Immature natural killer cell (primary cell): ENCODE measurements at regions not wholly inside any gene's neighbourhood (a gene's known extent, or its start where the extent isn't known, plus 50 kb on each side); places are given as distances from the start of the nearest gene placed in this dataset.

Experiments
- DNase-seq, 3 donors: peaks; one replicate each; pipeline ENCODE4 v3.0.0; 2022; ENCODE audit warnings: mixed read lengths in 1 of 3
- H3K27ac Mint-ChIP-seq, 6 donors: one replicate each; pipeline ENCODE4 v1.8.0; 2020; ENCODE audit warnings: mixed read lengths in 6 of 6, mild to moderate bottlenecking in 5 of 6, inconsistent platforms in 4 of 6, moderate library complexity in 3 of 6
- H3K27me3 Mint-ChIP-seq, 3 donors: one replicate each; pipeline ENCODE4 v1.8.0; 2020 to 2021; ENCODE audit warnings: low read depth in 3 of 3, mild to moderate bottlenecking in 3 of 3, mixed read lengths in 3 of 3, moderate library complexity in 3 of 3, inconsistent platforms in 1 of 3
- H3K36me3 Mint-ChIP-seq, 3 donors: one replicate each; pipeline ENCODE4 v1.8.0; 2020; ENCODE audit warnings: mixed read lengths in 3 of 3, inconsistent platforms in 2 of 3, mild to moderate bottlenecking in 2 of 3
- H3K4me1 Mint-ChIP-seq, 2 donors: one replicate each; pipeline ENCODE4 v1.8.0; 2020; ENCODE audit warnings: inconsistent platforms in 2 of 2, mild to moderate bottlenecking in 2 of 2, mixed read lengths in 2 of 2, moderate library complexity in 1 of 2
- H3K4me3 Mint-ChIP-seq, 5 donors: one replicate each; pipeline ENCODE4 v1.8.0; 2020; ENCODE audit warnings: mild to moderate bottlenecking in 5 of 5, mixed read lengths in 5 of 5, inconsistent platforms in 3 of 5, moderate library complexity in 3 of 5
- H3K9me3 Mint-ChIP-seq, 6 donors: one replicate each; pipeline ENCODE4 v1.8.0; 2020; ENCODE audit warnings: mild to moderate bottlenecking in 6 of 6, mixed read lengths in 6 of 6, inconsistent platforms in 4 of 6, moderate library complexity in 3 of 6

- Mint-ChIP-seq H3K4me3 (no peak overlapping the region), H3K9me3 (peaks cover 0 to 12% (median 4%) of the 10 kb centered on the region in 6 donors), H3K4me1 (no peaks in the 10 kb centered on the region), H3K36me3 (no peaks in the 10 kb centered on the region), H3K27ac (no peak overlapping the region), H3K27me3 (peaks cover 0 to under 1% (median 0%) of the 10 kb centered on the region in 3 donors)
- DNase-seq: no peak
These were observed 246.7 kb upstream of the TLL1 start for GRCh38 chr4:165626316-165626715.

- peak overlapping the region in 1 of 5 donors; percentile 21 for H3K4me3 Mint-ChIP-seq
- H3K4me1 Mint-ChIP-seq: no peaks in the 10 kb centered on the region
- H3K9me3 Mint-ChIP-seq: peaks cover 0 to 12% (median 4%) of the 10 kb centered on the region in 6 donors
- peaks cover 0 to 2% (median 0%) of the 10 kb centered on the region in 3 donors for H3K27me3 Mint-ChIP-seq
- H3K36me3 Mint-ChIP-seq: no peaks in the 10 kb centered on the region
- DNase-seq: no peak
- no peak overlapping the region for H3K27ac Mint-ChIP-seq
These were observed 245.9 kb upstream of the TLL1 start for GRCh38 chr4:165627128-165627527.

GRCh38 chr4:165627548-165627947, 245.5 kb upstream of the TLL1 start:
- no peak for DNase-seq
- Mint-ChIP-seq H3K36me3 (no peaks in the 10 kb centered on the region), H3K27me3 (peaks cover 0 to 2% (median 0%) of the 10 kb centered on the region in 3 donors), H3K9me3 (peaks cover 0 to 12% (median 4%) of the 10 kb centered on the region in 6 donors), H3K4me3 (peak overlapping the region in 1 of 5 donors; percentile 21), H3K27ac (no peak overlapping the region), H3K4me1 (no peaks in the 10 kb centered on the region)

DNA sequence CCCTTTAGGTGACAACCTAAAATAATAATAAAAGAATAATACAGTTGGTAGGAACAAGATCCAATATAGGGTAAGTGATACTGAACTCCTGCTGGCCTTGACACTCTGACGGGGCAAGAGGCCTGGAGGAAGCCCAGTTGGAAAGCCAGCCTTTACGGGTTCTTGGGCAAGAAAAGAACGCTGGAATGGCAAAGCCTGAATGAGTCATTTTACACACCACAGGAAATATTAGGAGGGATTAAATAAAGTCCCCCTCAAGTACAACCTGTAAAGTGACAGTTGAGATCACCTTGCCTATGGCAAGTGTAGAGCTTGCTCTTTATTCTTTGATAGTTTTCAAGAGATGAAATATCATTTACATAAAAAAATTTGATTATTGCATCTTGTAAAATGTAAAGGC, 244.5 kb upstream of the TLL1 start:
- no peak overlapping the region for H3K27ac Mint-ChIP-seq
- no peak for DNase-seq
- peaks cover 0 to 2% (median 0%) of the 10 kb centered on the region in 3 donors for H3K27me3 Mint-ChIP-seq
- no peaks in the 10 kb centered on the region for H3K36me3 Mint-ChIP-seq
- H3K4me3 Mint-ChIP-seq: no peak overlapping the region
- H3K9me3 Mint-ChIP-seq: peaks cover 0 to 15% (median 5%) of the 10 kb centered on the region in 6 donors
- H3K4me1 Mint-ChIP-seq: no peaks in the 10 kb centered on the region

GRCh38 chr4:165630671-165631070, 242.4 kb upstream of the TLL1 start:
- peaks cover 0 to 8% (median 3%) of the 10 kb centered on the region in 6 donors for H3K9me3 Mint-ChIP-seq
- H3K36me3 Mint-ChIP-seq: no peaks in the 10 kb centered on the region
- no peak overlapping the region for H3K4me3 Mint-ChIP-seq
- H3K27ac Mint-ChIP-seq: no peak overlapping the region
- no peaks in the 10 kb centered on the region for H3K4me1 Mint-ChIP-seq
- DNase-seq: no peak
- peaks cover 0 to 2% (median 2%) of the 10 kb centered on the region in 3 donors for H3K27me3 Mint-ChIP-seq

GRCh38 chr4:165631208-165631894, 241.7 kb upstream of the TLL1 start:
- H3K27me3 Mint-ChIP-seq: peaks cover 0 to 2% (median 2%) of the 10 kb centered on the region in 3 donors
- DNase-seq: no peak

DNA sequence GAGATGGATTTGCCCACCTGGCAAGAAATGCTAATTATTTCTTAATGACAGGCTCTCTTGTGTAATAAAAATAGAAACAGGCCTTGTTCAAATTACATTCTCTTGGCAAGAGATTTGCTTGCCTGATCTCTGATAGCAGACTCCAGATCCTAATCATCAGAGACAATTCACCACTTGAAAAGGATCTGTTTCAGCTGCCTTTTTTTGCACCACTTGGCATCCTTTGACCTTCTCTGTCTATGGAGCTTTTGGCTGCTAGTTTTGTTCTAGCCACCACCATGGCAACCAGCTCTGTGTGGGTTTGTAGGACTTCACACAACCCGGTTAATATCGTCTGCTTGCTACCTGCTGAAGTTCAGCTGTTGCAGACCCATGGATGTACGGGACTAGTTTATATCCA, 241.1 kb upstream of the TLL1 start:
- Mint-ChIP-seq H3K27ac (no peak overlapping the region), H3K4me3 (no peak overlapping the region), H3K9me3 (peaks cover 3 to 19% (median 7%) of the 10 kb centered on the region in 6 donors), H3K36me3 (no peaks in the 10 kb centered on the region), H3K27me3 (peaks cover 0 to 2% (median 2%) of the 10 kb centered on the region in 3 donors), H3K4me1 (no peaks in the 10 kb centered on the region)
- no peak for DNase-seq

More at GRCh38 chr4:165631208-165631894, 241.7 kb upstream of the TLL1 start:
- Mint-ChIP-seq H3K4me1 (no peaks in the 10 kb centered on the region), H3K36me3 (no peaks in the 10 kb centered on the region), H3K27ac (no peak overlapping the region), H3K4me3 (no peak overlapping the region), H3K9me3 (peaks cover 2 to 13% (median 6%) of the 10 kb centered on the region in 6 donors)

DNA sequence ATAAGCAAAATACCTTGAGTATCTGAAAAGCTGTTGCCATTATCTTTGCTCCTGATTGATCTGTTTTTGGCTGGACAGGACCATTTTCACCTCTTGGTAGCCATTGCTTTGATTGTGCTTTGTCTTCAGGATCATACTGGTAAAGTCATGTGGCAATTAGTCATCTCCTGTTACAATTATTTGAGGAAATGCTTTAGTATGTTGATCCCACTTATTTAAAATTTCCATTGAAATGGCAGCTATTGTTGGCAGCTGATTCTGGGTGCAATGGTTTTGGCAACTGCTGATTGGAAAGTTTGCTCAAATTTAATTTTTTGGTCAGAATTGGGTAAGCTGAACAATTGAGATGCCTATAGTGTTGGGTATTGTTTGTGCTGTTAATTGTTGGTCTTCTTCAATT, 238.3 kb upstream of the TLL1 start:
- H3K4me3 Mint-ChIP-seq: no peak overlapping the region
- peaks cover 3 to 35% (median 10%) of the 10 kb centered on the region in 6 donors for H3K9me3 Mint-ChIP-seq
- H3K27ac Mint-ChIP-seq: no peak overlapping the region
- no peak for DNase-seq
- no peaks in the 10 kb centered on the region for H3K36me3 Mint-ChIP-seq
- H3K27me3 Mint-ChIP-seq: peaks cover 0 to 4% (median 4%) of the 10 kb centered on the region in 3 donors
- H3K4me1 Mint-ChIP-seq: no peaks in the 10 kb centered on the region

GRCh38 chr4:165635381-165635780, 237.7 kb upstream of the TLL1 start:
- no peak overlapping the region for H3K4me3 Mint-ChIP-seq
- no peak overlapping the region for H3K27ac Mint-ChIP-seq
- peaks cover 0 to 4% (median 4%) of the 10 kb centered on the region in 3 donors for H3K27me3 Mint-ChIP-seq
- peaks cover 3 to 35% (median 12%) of the 10 kb centered on the region in 6 donors for H3K9me3 Mint-ChIP-seq
- DNase-seq: no peak
- no peaks in the 10 kb centered on the region for H3K36me3 Mint-ChIP-seq
- no peaks in the 10 kb centered on the region for H3K4me1 Mint-ChIP-seq

GRCh38 chr4:165635951-165636350, 237.1 kb upstream of the TLL1 start:
- Mint-ChIP-seq H3K27ac (no peak overlapping the region), H3K36me3 (no peaks in the 10 kb centered on the region), H3K27me3 (peaks cover 0 to 4% (median 4%) of the 10 kb centered on the region in 3 donors), H3K9me3 (peaks cover 3 to 34% (median 12%) of the 10 kb centered on the region in 6 donors), H3K4me3 (no peak overlapping the region), H3K4me1 (no peaks in the 10 kb centered on the region)
- DNase-seq: no peak

- H3K4me3 Mint-ChIP-seq: no peak overlapping the region
- H3K36me3 Mint-ChIP-seq: no peaks in the 10 kb centered on the region
- H3K27me3 Mint-ChIP-seq: no peaks in the 10 kb centered on the region
- no peak for DNase-seq
- no peak overlapping the region for H3K27ac Mint-ChIP-seq
- H3K9me3 Mint-ChIP-seq: peaks cover 0 to 21% (median 10%) of the 10 kb centered on the region in 6 donors
- no peaks in the 10 kb centered on the region for H3K4me1 Mint-ChIP-seq
These were observed 221.1 kb upstream of the TLL1 start for GRCh38 chr4:165651901-165652300.

GRCh38 chr4:165654556-165654955, 218.5 kb upstream of the TLL1 start:
- Mint-ChIP-seq H3K9me3 (peaks cover 0 to 21% (median 5%) of the 10 kb centered on the region in 6 donors), H3K36me3 (no peaks in the 10 kb centered on the region), H3K27ac (no peak overlapping the region), H3K4me3 (no peak overlapping the region), H3K4me1 (no peaks in the 10 kb centered on the region), H3K27me3 (no peaks in the 10 kb centered on the region)
- no peak for DNase-seq

- Mint-ChIP-seq H3K4me1 (no peaks in the 10 kb centered on the region), H3K4me3 (no peak overlapping the region), H3K27me3 (no peaks in the 10 kb centered on the region), H3K36me3 (no peaks in the 10 kb centered on the region), H3K9me3 (peaks cover 0 to 16% (median 6%) of the 10 kb centered on the region in 6 donors), H3K27ac (no peak overlapping the region)
- no peak for DNase-seq
These were observed 216.6 kb upstream of the TLL1 start for GRCh38 chr4:165656399-165656798.

DNA sequence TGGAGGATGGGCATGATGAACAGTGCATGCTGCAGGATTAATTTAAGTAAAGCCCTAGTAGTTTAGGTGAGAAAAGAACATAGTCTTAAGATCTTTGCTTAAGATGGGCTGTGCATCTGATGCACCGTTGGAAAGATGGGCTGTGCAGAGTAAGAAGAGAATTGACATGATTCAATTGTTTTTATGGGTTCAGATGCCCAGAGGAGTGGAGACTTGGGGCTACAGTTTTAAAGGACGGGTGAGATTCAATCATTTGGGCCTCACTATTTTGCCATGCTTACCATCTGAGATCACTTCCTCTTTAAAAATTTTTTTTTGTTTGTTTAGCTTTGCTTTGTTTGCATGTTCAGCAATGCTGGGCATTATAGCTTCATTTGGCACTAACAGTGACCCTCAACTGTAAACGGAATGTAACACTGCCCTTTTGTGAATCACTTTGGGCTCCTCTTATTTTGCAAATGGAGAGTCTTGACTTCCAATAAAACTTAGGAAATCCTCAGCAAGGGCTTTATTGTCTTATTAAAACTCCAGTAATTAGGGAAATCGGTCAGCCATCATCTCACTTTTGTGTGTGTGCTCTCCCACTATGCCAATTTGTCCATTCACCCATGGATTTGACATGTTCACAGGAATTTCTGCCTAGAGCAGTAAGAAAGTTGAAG, 216.1 kb upstream of the TLL1 start:
- Mint-ChIP-seq H3K9me3 (peaks cover 0 to 16% (median 6%) of the 10 kb centered on the region in 6 donors), H3K4me3 (no peak overlapping the region)

More for the DNA sequence above, 216.1 kb upstream of the TLL1 start:
- no peaks in the 10 kb centered on the region for H3K27me3 Mint-ChIP-seq
- no peaks in the 10 kb centered on the region for H3K4me1 Mint-ChIP-seq
- no peaks in the 10 kb centered on the region for H3K36me3 Mint-ChIP-seq
- DNase-seq: no peak
- no peak overlapping the region for H3K27ac Mint-ChIP-seq
